Ramos (cell line): ENCODE measurements at regions not wholly inside any gene's neighbourhood (a gene's known extent, or its start where the extent isn't known, plus 50 kb on each side); places are given as distances from the start of the nearest gene placed in this dataset.
"Not testable (repeated sequence)": the region's sequence is repeated elsewhere in the genome, so short reads cannot be mapped to it uniquely, and the experiment has no call there.

ENCODE experiments used
- in situ Hi-C: fragments of 300-500 bp; cut with MboI; formaldehyde crosslinking; loops from one replicate; pipeline ENCODE4 v1.14.3; 2022; ENCODE audit warnings: low sequenced_read_pairs; ENCODE audit not compliant: unreplicated experiment

DNA sequence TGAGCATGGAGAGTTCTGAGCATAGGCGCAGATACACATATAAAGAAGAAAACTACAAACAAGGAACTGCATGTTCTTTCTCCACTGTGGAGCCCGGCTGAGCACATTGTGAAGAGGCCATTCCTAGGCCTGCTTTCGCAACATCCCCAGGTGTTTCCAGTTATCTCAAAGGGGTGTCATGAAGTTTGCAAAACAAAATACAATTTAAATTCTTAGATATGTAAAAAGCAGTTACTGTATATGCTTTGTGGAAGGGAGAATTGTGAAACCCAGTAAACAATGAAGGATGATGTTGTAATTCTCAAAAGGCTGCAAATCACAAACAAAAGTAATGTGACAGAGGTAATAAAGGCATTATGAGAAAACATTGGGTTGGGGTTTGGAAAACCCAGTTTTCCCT is 98.6 kb upstream of the ZNF644 start:
- in situ Hi-C loops: no loop called here

DNA sequence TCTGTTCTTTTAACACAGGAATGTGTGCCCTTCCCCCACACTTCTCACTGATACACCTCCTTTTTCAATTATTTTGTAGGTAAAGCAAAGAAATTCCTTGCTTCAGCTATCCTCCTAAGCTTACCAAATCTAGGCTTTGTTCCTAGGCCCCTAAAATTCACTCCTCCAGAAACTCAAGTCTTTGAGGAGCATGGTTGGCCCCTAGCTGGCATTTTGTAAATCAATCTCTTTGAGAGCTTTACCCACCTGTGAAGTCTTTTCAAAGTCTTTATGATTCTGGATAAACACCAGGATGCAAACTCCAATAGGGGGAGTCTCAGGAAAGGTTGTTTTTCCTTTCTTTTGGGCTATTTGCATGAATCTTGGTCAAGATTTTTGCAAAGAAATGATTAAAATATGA is 82.9 kb upstream of the ZNF644 start:
- in situ Hi-C loops: no loop called here

GRCh38 chr1:91101328-91101727 is 79.5 kb upstream of the ZNF644 start:
- in situ Hi-C loops: no loop called here

GRCh38 chr1:91099746-91100621 is 78.1 kb upstream of the ZNF644 start:
- in situ Hi-C loops: no loop called here

- in situ Hi-C loops: no loop called here
Measured at GRCh38 chr1:91098299-91098906, 76.6 kb upstream of the ZNF644 start.

DNA sequence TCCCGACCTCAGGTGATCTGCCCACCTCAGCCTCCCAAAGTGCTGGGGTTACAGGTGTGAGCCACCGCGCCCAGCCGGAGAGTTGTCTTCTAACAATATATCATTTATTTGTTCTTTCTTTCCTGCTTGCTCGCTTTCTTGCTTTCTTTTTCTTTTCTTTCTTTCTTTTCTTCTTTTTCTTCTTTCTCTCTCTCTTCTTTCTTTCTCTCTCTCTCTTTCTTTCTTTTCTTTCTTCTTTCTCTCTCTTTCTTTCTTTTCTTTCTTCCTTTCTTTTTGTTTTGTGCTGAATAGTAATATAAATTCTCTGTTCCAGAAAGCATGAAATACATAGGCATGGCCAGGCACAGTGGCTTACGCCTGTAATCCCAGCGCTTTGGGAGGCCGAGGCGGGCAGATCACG is 73.5 kb upstream of the ZNF644 start:
- in situ Hi-C loops: not testable (repeated sequence)

DNA sequence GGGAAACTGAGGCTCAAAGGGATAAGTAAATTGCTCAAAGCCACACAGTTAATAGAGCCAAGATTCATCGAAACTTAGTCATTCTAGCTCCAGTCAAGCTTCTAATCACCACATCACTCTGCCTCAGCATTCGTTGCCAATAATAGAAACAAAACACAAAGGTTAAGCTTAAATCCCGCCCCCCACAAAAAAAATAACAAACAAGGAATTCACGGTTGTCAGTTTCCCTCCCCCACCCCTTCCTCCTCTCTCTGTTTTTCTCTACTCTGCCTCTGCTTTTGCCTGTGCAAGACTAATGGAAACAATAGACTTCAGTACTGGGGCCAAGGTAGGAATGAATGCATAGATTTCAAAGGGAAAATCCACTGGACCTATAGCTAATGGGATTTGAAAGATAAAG is 70.7 kb upstream of the ZNF644 start:
- in situ Hi-C loops: no loop called here

DNA sequence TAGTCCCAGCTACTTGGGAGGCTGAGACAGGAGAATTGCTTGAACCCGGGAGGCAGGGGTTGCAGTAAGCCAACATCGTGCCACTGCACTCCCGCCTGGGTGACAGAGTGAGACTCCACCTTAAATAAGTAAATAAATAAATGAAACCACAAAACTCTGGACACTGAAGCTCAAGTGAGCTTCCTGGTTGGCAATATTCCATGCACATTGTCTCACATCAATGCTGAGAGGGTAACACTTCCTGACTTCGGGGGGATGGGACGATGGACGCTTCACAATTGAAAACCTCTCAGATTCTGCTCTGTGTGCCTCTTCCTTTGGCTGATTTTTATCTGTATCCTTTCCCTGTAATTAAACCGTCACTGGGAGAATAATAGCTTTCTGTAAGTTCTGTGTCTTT is 70.0 kb upstream of the ZNF644 start:
- in situ Hi-C loops: no loop called here

DNA sequence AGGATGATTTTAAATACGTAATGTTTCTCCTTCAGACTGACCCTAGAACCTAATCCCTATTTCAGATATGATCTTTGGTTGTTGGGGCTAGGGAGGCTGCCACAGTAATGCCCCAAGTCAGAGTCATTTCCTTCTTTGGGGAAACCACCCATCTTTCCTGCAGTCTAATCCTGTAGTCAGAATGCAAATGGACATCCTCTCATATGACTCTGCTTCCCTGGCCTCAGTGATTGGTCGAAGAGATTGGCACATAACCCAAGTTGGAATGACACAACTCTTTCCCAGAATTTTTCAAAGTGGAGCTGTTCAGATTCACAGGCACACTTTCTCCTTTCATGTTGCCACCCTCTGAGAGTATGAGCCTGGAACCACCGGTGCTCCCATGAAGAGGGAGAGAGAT is 58.8 kb upstream of the ZNF644 start:
- in situ Hi-C loops: no loop called here

- in situ Hi-C loops: no loop called here
Measured at GRCh38 chr1:91078859-91079258, 57.0 kb upstream of the ZNF644 start.

DNA sequence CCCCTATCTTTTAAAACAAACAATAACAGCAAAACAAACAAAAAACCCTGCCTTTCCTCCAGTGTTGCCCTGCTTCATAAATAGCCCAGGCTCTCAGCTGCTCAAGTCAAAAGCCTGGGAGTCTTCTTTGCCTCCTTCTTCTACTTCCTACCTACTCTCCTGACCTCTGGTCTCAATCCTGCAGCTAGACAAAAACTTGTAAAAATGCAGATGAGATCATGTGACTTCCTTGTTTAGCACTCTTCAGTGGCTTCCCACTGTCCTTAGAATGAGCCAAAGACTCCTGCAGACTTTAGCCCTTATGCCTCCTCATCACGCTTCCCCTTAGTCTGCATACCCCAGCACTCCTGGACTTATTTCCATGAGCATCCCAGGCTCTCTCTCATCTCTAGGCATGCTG is 55.0 kb upstream of the ZNF644 start:
- in situ Hi-C loops: no loop called here

DNA sequence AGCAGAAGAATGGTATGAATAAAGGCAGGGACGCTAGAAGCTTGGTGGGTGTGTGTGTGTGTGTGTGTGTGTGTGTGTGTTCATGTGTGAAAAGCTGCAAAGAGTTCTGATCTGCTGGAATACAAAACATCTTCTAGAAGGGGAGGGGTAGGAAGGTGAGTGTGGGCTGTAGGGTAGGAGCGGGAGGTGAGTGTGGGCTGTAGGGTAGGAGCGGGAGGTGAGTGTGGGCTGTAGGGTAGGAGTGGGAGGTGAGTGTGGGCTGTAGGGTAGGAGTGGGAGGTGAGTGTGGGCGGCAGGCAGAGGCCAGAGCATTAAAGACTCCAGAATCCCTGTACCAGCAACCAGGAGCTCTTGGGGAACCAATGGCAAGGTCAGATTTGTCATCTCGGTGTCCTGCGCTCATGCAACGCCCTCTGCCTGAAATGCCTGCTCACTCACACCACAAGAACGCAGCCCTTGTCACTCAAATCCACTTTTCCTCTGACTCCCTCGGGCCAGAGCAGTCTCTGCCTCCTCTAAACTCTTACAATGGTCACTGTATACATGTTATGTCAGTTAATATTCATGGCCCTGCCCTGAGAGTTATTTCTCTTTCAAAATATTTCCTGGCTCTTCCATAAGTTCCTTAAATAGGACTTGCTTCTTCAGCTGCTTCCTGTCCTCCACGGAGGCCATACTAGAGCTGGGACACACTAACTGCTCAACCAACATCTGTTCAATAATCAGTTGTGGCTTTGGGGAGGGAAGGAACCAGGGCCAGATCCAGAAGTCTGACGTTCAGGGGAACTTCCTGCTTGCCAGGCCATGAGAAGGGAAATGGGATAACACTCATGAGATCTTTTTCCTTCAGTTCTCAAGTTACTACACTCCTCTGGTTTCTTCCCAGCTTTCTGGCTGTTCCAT is 53.6 kb upstream of the ZNF644 start:
- in situ Hi-C loops: no loop called here

- in situ Hi-C loops: no loop called here
Measured at GRCh38 chr1:91073299-91073698, 51.5 kb upstream of the ZNF644 start.

DNA sequence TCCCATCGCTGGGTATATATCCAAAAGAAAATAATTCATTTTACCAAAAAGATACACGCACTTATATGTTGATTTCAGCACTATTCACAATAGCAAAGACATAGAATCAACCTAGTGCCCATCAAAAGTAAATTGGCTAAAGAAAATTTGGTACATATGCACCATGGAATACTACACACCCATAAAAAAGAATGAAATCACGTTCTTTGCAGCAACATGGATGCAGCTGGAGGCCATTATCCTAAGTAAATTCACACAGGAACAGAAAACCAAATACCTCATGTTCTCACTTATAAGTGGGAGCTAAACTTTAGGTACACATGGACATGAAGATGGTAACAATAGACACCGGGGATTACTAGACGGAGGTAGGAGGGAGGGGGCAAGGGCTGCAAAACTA is 50.0 kb upstream of the ZNF644 start:
- in situ Hi-C loops: no loop called here
